Type B pancreatic cell (in vitro differentiated cells): ENCODE measurements at regions not wholly inside any gene's neighbourhood (a gene's known extent, or its start where the extent isn't known, plus 50 kb on each side); places are given as distances from the start of the nearest gene placed in this dataset.

Experiments
- DNase-seq: peaks from one replicate; pipeline ENCODE4 v3.0.0; 2021; ENCODE audit warnings: mixed read lengths; ENCODE audit not compliant: unreplicated experiment; ENCODE audit errors: extremely low spot score
- H3K27ac Mint-ChIP-seq: 2 replicates; pipeline ENCODE4 v1.8.0; 2021; ENCODE audit warnings: mild to moderate bottlenecking, mixed read lengths
- H3K27me3 Mint-ChIP-seq: 2 replicates; pipeline ENCODE4 v1.8.0; 2021; ENCODE audit warnings: mixed read lengths
- H3K36me3 Mint-ChIP-seq: 2 replicates; pipeline ENCODE4 v1.8.0; 2021; ENCODE audit warnings: mixed read lengths
- H3K4me1 Mint-ChIP-seq: one replicate; pipeline ENCODE4 v1.8.0; 2021; ENCODE audit warnings: mixed read lengths; ENCODE audit not compliant: unreplicated experiment
- H3K4me3 Mint-ChIP-seq: 2 replicates; pipeline ENCODE4 v1.8.0; 2021; ENCODE audit warnings: mild to moderate bottlenecking, mixed read lengths
- H3K9me3 Mint-ChIP-seq: 2 replicates; pipeline ENCODE4 v1.8.0; 2021; ENCODE audit warnings: mixed read lengths
- CTCF ChIP-seq: fragments of 200-600 bp; sonication (generic); conservative IDR thresholded peaks from 2 replicates; pipeline ENCODE4 v1.5.0; 2021; ENCODE audit warnings: antibody characterized with exemption, mild to moderate bottlenecking

- Mint-ChIP-seq H3K27me3 (no peaks in the 10 kb centered on the region), H3K4me1 (peaks cover 11% of the 10 kb centered on the region), H3K9me3 (no peaks in the 10 kb centered on the region), H3K4me3 (no peak overlapping the region), H3K36me3 (no peaks in the 10 kb centered on the region), H3K27ac (no peak overlapping the region)
- TF ChIP-seq CTCF = no peak
- no peak for DNase-seq
These were observed 185.8 kb downstream of the DEPDC1B start for GRCh38 chr5:60514152-60514551.

GRCh38 chr5:60512117-60512516 is 187.8 kb downstream of the DEPDC1B start:
- Mint-ChIP-seq H3K4me1 (peaks cover 10% of the 10 kb centered on the region), H3K36me3 (no peaks in the 10 kb centered on the region), H3K27me3 (no peaks in the 10 kb centered on the region), H3K27ac (no peak overlapping the region), H3K9me3 (peaks cover 3% of the 10 kb centered on the region), H3K4me3 (no peak overlapping the region)
- no peak for TF ChIP-seq CTCF
- no peak for DNase-seq

GRCh38 chr5:60510663-60511062 is 189.3 kb downstream of the DEPDC1B start:
- no peaks in the 10 kb centered on the region for H3K27me3 Mint-ChIP-seq
- no peak for TF ChIP-seq CTCF
- no peak for DNase-seq
- peaks cover 3% of the 10 kb centered on the region for H3K9me3 Mint-ChIP-seq
- H3K36me3 Mint-ChIP-seq = no peaks in the 10 kb centered on the region
- no peak overlapping the region for H3K27ac Mint-ChIP-seq
- peaks cover 10% of the 10 kb centered on the region for H3K4me1 Mint-ChIP-seq
- H3K4me3 Mint-ChIP-seq = no peak overlapping the region

GRCh38 chr5:60510049-60510448 is 189.9 kb downstream of the DEPDC1B start:
- Mint-ChIP-seq H3K4me1 (peaks cover 10% of the 10 kb centered on the region), H3K27me3 (no peaks in the 10 kb centered on the region), H3K36me3 (no peaks in the 10 kb centered on the region), H3K27ac (no peak overlapping the region), H3K4me3 (no peak overlapping the region), H3K9me3 (peaks cover 3% of the 10 kb centered on the region)
- TF ChIP-seq CTCF = no peak
- DNase-seq = no peak

GRCh38 chr5:60509519-60509918 is 190.4 kb downstream of the DEPDC1B start:
- Mint-ChIP-seq H3K27ac (no peak overlapping the region), H3K36me3 (no peaks in the 10 kb centered on the region), H3K9me3 (peaks cover 3% of the 10 kb centered on the region), H3K27me3 (no peaks in the 10 kb centered on the region), H3K4me3 (no peak overlapping the region), H3K4me1 (peaks cover 10% of the 10 kb centered on the region)
- no peak for DNase-seq
- no peak for TF ChIP-seq CTCF

- no peak for TF ChIP-seq CTCF
- H3K4me1 Mint-ChIP-seq = peaks cover 14% of the 10 kb centered on the region
- peaks cover 3% of the 10 kb centered on the region for H3K9me3 Mint-ChIP-seq
- no peak overlapping the region for H3K27ac Mint-ChIP-seq
- DNase-seq = no peak
- H3K4me3 Mint-ChIP-seq = no peak overlapping the region
- no peaks in the 10 kb centered on the region for H3K27me3 Mint-ChIP-seq
- no peaks in the 10 kb centered on the region for H3K36me3 Mint-ChIP-seq
These were observed 192.3 kb downstream of the DEPDC1B start for GRCh38 chr5:60507687-60508086.
